AG04450 (cell line): ENCODE measurements at regions not wholly inside any gene's neighbourhood (a gene's known extent, or its start where the extent isn't known, plus 50 kb on each side); places are given as distances from the start of the nearest gene placed in this dataset.

Experiments used
- CTCF ChIA-PET: fragments of 300-600, 350-600 bp; formaldehyde crosslinking; extraction: SDS; loops from one replicate; lab custom pipeline; 2022; ENCODE audit warnings: antibody characterized with exemption, inconsistent platforms; lab: Charles Lee
- POLR2A ChIA-PET: fragments of 350-600 bp; formaldehyde crosslinking; extraction: SDS; loops from one replicate; lab custom pipeline; 2021; ENCODE audit warnings: antibody characterized with exemption, inconsistent platforms; lab: Yijun Ruan, JAX
- DNase-seq: peaks from one replicate; pipeline ENCODE4 v3.0.0-alpha.2; 2011; ENCODE audit warnings: low read depth, low spot score
- H3K27ac ChIP-seq: one replicate; pipeline ENCODE4 v1.5.1; 2012; ENCODE audit warnings: low read depth, low read length, control low read depth
- H3K27me3 ChIP-seq: one replicate; pipeline ENCODE4 v1.6.0; 2012; ENCODE audit warnings: low read length; ENCODE audit not compliant: control insufficient read depth, insufficient read depth
- H3K4me3 ChIP-seq: 2 replicates; pipeline ENCODE4 v1.5.1; 2011; ENCODE audit warnings: mild to moderate bottlenecking, low read depth, low read length, control low read depth
- H3K9me3 ChIP-seq: 2 replicates; pipeline ENCODE4 v1.5.1; 2012; ENCODE audit warnings: low read length; ENCODE audit not compliant: control insufficient read depth, insufficient read depth
- TF ChIP-seq, protein P1 (sequence below): IDR thresholded peaks from 2 replicates; pipeline ENCODE4 v1.5.1; 2011; ENCODE audit warnings: low read depth, low read length, control low read depth, inconsistent platforms

DNA sequence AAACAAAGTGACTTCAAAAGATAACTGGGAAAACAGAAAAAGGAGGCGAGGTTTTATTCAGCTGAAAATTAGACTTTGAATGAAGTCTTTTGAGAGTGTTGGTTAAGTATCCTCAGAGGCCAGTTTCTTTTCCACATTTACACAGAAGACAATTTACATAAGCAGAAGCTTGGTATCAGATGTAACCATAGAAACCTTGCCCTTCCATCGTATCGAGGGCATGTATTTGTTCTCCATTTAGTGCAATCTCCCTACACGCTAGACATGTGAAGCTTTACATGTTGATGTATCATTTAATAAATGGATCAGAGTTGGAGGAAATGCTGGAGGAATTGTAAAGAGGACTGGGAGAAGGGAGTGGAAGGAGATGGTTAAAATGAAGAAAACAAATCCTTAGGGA, 161.0 kb upstream of the CRBN start:
- peaks cover 15% of the 10 kb centered on the region for H3K9me3 ChIP-seq
- TF ChIP-seq, protein P1, sequence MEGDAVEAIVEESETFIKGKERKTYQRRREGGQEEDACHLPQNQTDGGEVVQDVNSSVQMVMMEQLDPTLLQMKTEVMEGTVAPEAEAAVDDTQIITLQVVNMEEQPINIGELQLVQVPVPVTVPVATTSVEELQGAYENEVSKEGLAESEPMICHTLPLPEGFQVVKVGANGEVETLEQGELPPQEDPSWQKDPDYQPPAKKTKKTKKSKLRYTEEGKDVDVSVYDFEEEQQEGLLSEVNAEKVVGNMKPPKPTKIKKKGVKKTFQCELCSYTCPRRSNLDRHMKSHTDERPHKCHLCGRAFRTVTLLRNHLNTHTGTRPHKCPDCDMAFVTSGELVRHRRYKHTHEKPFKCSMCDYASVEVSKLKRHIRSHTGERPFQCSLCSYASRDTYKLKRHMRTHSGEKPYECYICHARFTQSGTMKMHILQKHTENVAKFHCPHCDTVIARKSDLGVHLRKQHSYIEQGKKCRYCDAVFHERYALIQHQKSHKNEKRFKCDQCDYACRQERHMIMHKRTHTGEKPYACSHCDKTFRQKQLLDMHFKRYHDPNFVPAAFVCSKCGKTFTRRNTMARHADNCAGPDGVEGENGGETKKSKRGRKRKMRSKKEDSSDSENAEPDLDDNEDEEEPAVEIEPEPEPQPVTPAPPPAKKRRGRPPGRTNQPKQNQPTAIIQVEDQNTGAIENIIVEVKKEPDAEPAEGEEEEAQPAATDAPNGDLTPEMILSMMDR: no peak
- POLR2A ChIA-PET: no interaction called here
- CTCF ChIA-PET: no interaction called here
- no peak overlapping the region for H3K4me3 ChIP-seq
- no peak overlapping the region for H3K27ac ChIP-seq
- no peaks in the 10 kb centered on the region for H3K27me3 ChIP-seq
- no peak for DNase-seq

DNA sequence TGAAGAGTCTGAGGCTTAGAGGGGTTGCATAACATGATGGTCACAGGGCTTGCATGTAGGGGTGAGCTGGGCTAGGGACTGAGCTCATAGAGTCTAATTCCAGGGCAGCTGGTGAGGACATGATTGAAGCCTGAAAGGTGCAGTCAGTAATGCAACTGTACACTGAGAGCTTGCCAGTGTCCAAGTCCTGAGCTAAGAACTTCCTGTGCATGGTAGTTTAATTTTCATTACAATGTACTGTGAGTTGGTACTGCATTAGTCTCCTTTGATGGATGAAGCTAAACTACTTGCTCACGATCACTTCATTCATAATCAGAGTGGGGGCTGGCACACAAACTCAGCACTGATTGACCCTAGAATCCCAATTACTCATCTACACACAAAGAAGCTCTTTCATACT, 156.4 kb upstream of the CRBN start:
- TF ChIP-seq, protein P1: no peak
- Histone ChIP-seq H3K4me3 (no peak overlapping the region), H3K27me3 (no peaks in the 10 kb centered on the region), H3K27ac (no peak overlapping the region), H3K9me3 (peaks cover 23% of the 10 kb centered on the region)
- ChIA-PET CTCF (no interaction called here), POLR2A (no interaction called here)
- DNase-seq: no peak

- no peak for DNase-seq
- POLR2A ChIA-PET: no interaction called here
- TF ChIP-seq, protein P1: no peak
- no peak overlapping the region for H3K27ac ChIP-seq
- H3K4me3 ChIP-seq: no peak overlapping the region
- CTCF ChIA-PET: no interaction called here
- no peaks in the 10 kb centered on the region for H3K27me3 ChIP-seq
- peaks cover 23% of the 10 kb centered on the region for H3K9me3 ChIP-seq
These were observed 155.0 kb upstream of the CRBN start for GRCh38 chr3:3334491-3334890.

- TF ChIP-seq, protein P1: no peak
- ChIA-PET POLR2A (no interaction called here), CTCF (no interaction called here)
- Histone ChIP-seq H3K9me3 (peaks cover 22% of the 10 kb centered on the region), H3K27me3 (no peaks in the 10 kb centered on the region), H3K27ac (no peak overlapping the region), H3K4me3 (no peak overlapping the region)
- DNase-seq: no peak
These were observed 154.1 kb upstream of the CRBN start for GRCh38 chr3:3333571-3333970.

DNA sequence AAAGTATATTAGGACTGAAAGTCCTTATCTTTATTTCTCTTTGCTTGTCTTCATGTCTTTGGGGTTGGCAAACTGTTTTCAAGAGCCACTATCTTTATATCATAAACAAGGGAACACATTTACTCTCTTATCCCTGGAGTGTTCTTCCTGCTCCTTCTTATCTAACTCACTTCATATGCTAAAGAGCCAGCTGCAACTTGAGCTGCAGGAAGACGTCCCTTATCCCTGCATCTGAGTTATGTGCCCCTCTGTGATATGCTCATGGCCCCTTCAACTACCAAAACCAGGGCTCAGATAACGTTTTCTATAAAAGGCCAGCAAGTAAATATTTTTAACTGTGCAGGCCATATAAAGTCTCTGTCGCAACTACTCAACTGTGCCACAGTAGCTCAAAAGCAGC, 137.0 kb upstream of the CRBN start:
- DNase-seq: no peak
- no peak overlapping the region for H3K4me3 ChIP-seq
- ChIA-PET CTCF (no interaction called here), POLR2A (no interaction called here)
- H3K9me3 ChIP-seq: peaks cover 19% of the 10 kb centered on the region
- TF ChIP-seq, protein P1: no peak
- H3K27me3 ChIP-seq: no peaks in the 10 kb centered on the region
- H3K27ac ChIP-seq: no peak overlapping the region
